T-cell (primary cell): ENCODE measurements at regions not wholly inside any gene's neighbourhood (a gene's known extent, or its start where the extent isn't known, plus 50 kb on each side); places are given as distances from the start of the nearest gene placed in this dataset.
"Not testable (repeated sequence)": the region's sequence is repeated elsewhere in the genome, so short reads cannot be mapped to it uniquely, and the experiment has no call there.

Experiments used
- ATAC-seq, 4 experiments: fragments of 200-7000 bp in 3 of 4; fragments of 150-1000 bp in 1 of 4; cut with Tn5 transposase; replicated peaks in 1 of 4; 1 replicate in 3 of 4; 2 replicates in 1 of 4; pipeline ENCODE4 v1.10.0; 2021; ENCODE audit warnings: moderate library complexity in 3 of 4, mild to moderate bottlenecking in 2 of 4, moderate number of reproducible peaks in 1 of 4
- CTCF ChIA-PET, 2 donors: fragments of 300-600 bp; sonication (Branson Sonifier 250); formaldehyde crosslinking; loops; one replicate each; lab custom pipeline; 2022; ENCODE audit warnings: antibody characterized with exemption in 2 of 2; lab: Charles Lee
- POLR2A ChIA-PET, 2 donors: fragments of 300-600 bp; sonication (Branson Sonifier 250); formaldehyde crosslinking; loops; one replicate each; lab custom pipeline; 2022; ENCODE audit warnings: antibody characterized with exemption in 2 of 2; lab: Charles Lee
- DNase-seq, 35 experiments: peaks; one replicate each; pipeline versions ENCODE4 v3.0.0 to v3.0.0-alpha.2; 2013 to 2023
- H3K27ac ChIP-seq: one replicate; pipeline ENCODE4 v1.5.1; 2013; ENCODE audit warnings: low read length
- H3K27me3 ChIP-seq, 2 experiments: replicated peaks in 1 of 2; 1 replicate in 1 of 2; 2 replicates in 1 of 2; pipeline versions ENCODE4 v1.6.1 to v1.7.0; 2013; ENCODE audit warnings: low read length in 1 of 2, mixed read lengths in 1 of 2; ENCODE audit not compliant: control insufficient read depth in 2 of 2, insufficient read depth in 2 of 2; ENCODE audit errors: extremely low read depth in 1 of 2
- H3K36me3 ChIP-seq, 2 donors: 1 replicate in 1 of 2; 2 replicates in 1 of 2; pipeline versions ENCODE4 v1.6.1 to v1.7.0; 2013; ENCODE audit warnings: low read length in 1 of 2; ENCODE audit not compliant: control insufficient read depth in 2 of 2, insufficient read depth in 1 of 2; ENCODE audit errors: extremely low read depth in 1 of 2
- H3K4me1 ChIP-seq, 2 experiments: 1 replicate in 1 of 2; 2 replicates in 1 of 2; pipeline versions ENCODE4 v1.6.1 to v1.7.0; 2013; ENCODE audit warnings: low read length in 2 of 2, mixed read lengths in 1 of 2; ENCODE audit not compliant: insufficient read depth in 2 of 2, control insufficient read depth in 1 of 2; ENCODE audit errors: extremely low read depth in 1 of 2
- H3K4me3 ChIP-seq, 2 donors: 1 replicate in 1 of 2; 2 replicates in 1 of 2; pipeline versions ENCODE4 v1.5.1 to v1.7.0; 2013; ENCODE audit warnings: mild to moderate bottlenecking in 2 of 2, low read length in 1 of 2, moderate library complexity in 1 of 2; ENCODE audit not compliant: control insufficient read depth in 1 of 2; ENCODE audit errors: extremely low read depth in 1 of 2
- H3K9me3 ChIP-seq: 2 replicates; pipeline ENCODE4 v1.7.0; 2013
- H3K27ac Mint-ChIP-seq, 2 donors: one replicate each; pipeline ENCODE4 v1.8.0; 2020 to 2021; ENCODE audit warnings: mild to moderate bottlenecking in 2 of 2, mixed read lengths in 2 of 2
- H3K27me3 Mint-ChIP-seq, 2 donors: one replicate each; pipeline ENCODE4 v1.8.0; 2021 to 2022; ENCODE audit warnings: mixed read lengths in 2 of 2
- H3K36me3 Mint-ChIP-seq: one replicate; pipeline ENCODE4 v1.8.0; 2021; ENCODE audit warnings: mixed read lengths
- H3K4me1 Mint-ChIP-seq, 3 donors: one replicate each; pipeline ENCODE4 v1.8.0; 2020 to 2022; ENCODE audit warnings: mixed read lengths in 3 of 3, mild to moderate bottlenecking in 1 of 3
- H3K4me3 Mint-ChIP-seq, 3 donors: one replicate each; pipeline ENCODE4 v1.8.0; 2020 to 2022; ENCODE audit warnings: mild to moderate bottlenecking in 3 of 3, mixed read lengths in 3 of 3, moderate library complexity in 3 of 3
- H3K9me3 Mint-ChIP-seq, 3 donors: one replicate each; pipeline ENCODE4 v1.8.0; 2020 to 2022; ENCODE audit warnings: mixed read lengths in 3 of 3
- WGBS: methylation state at CpG from one replicate; pipeline ENCODE4 v1.1.5; 2013; ENCODE audit warnings: missing lambda C conversion rate; ENCODE audit not compliant: insufficient coverage; 5-methylcytosine and 5-hydroxymethylcytosine counted together

DNA sequence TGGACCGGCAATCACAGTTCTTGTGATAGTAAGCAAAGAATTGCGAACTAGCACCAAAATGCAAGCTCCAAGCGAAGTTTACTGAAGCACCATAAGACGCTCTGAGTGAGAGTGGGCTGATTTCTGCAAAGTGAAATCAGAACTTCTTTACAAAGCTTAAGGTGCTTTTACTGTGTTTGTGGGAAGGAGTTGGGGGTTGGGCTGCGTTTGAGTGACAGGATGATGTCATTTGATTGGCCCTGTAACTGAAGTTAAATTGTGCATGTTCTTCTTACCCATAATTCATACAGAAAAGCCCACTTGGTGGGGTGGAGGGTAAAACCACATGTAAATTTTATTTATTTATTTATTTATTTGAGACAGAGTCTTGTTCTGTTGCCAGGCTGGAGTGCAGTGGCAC is 970.6 kb upstream of the CDH18 start:
- Mint-ChIP-seq H3K27me3 (no peaks in the 10 kb centered on the region), H3K9me3 (peaks cover 4 to 32% (median 24%) of the 10 kb centered on the region in 3 donors), H3K36me3 (no peaks in the 10 kb centered on the region), H3K4me3 (no peak overlapping the region), H3K27ac (no peak overlapping the region), H3K4me1 (no peaks in the 10 kb centered on the region)
- H3K27ac ChIP-seq = no peak overlapping the region
- no peak overlapping the region for H3K4me3 ChIP-seq
- no peaks in the 10 kb centered on the region for H3K27me3 ChIP-seq
- no peaks in the 10 kb centered on the region for H3K4me1 ChIP-seq
- no peaks in the 10 kb centered on the region for H3K36me3 ChIP-seq
- ATAC-seq = no peak
- CTCF ChIA-PET = no interaction called here
- POLR2A ChIA-PET = no interaction called here
- peaks cover 5% of the 10 kb centered on the region for H3K9me3 ChIP-seq
- no peak for DNase-seq
- WGBS = 92% methylated on average over 3 of the region's 5 CpGs

DNA sequence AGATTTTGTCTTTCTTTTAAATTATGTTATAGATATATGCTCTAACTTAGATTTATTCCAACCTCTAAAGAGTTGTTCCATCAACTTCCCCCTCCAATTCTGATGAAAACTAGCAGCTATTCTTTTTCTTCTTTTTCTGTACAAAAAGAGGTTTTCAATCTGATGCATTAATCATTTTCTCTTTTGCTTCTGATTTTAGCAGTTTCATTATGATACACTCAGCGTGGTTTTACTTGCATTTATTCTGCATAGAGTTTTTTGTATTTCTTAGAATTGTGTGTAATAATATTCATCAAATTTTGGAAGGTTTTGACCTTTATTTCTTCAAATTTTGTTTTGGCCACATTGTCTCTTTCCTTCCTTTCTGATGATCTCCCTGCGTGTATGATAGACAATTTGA is 968.1 kb upstream of the CDH18 start:
- Histone ChIP-seq H3K27me3 (no peaks in the 10 kb centered on the region), H3K4me3 (no peak overlapping the region), H3K27ac (no peak overlapping the region), H3K9me3 (no peaks in the 10 kb centered on the region), H3K36me3 (no peaks in the 10 kb centered on the region), H3K4me1 (no peaks in the 10 kb centered on the region)
- no peak overlapping the region for H3K27ac Mint-ChIP-seq
- H3K36me3 Mint-ChIP-seq = no peaks in the 10 kb centered on the region
- ChIA-PET CTCF (no interaction called here), POLR2A (no interaction called here)
- H3K4me1 Mint-ChIP-seq = no peaks in the 10 kb centered on the region
- H3K27me3 Mint-ChIP-seq = no peaks in the 10 kb centered on the region
- H3K9me3 Mint-ChIP-seq = peaks cover 4 to 24% (median 20%) of the 10 kb centered on the region in 3 donors
- DNase-seq (no peak), ATAC-seq (no peak)
- no peak overlapping the region for H3K4me3 Mint-ChIP-seq
- no CpG with 5 or more reads among the region's 2 CpGs for WGBS

DNA sequence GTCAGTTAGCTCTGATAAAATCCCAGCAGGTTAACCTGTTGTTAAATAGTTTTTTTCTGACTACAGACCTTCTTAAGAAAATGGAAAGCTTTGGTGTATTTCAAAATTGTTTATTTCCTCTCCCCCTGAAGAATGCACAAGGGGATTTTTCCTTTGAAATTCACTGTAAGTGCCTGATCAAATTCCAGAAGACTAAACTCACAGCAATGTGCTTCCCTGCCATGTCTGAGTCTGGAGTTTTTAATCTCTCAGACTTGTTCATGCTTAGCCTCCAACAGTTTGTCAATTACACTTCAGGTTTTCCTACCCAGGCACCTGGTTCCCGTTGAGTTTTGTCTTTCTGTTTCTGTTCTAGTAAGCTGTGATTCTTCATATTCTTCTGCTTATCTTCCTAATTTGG is 961.6 kb upstream of the CDH18 start:
- H3K27me3 ChIP-seq = no peaks in the 10 kb centered on the region
- ATAC-seq = no peak
- CTCF ChIA-PET = no interaction called here
- no peaks in the 10 kb centered on the region for H3K9me3 ChIP-seq
- H3K27ac ChIP-seq = no peak overlapping the region
- no peaks in the 10 kb centered on the region for H3K4me1 ChIP-seq
- no peak overlapping the region for H3K4me3 ChIP-seq
- no peaks in the 10 kb centered on the region for H3K36me3 ChIP-seq
- POLR2A ChIA-PET = no interaction called here
- H3K27ac Mint-ChIP-seq = no peak overlapping the region
- peaks cover 8 to 32% (median 15%) of the 10 kb centered on the region in 3 donors for H3K9me3 Mint-ChIP-seq
- no CpG with 5 or more reads among the region's 1 CpG for WGBS
- no peak for DNase-seq
- H3K27me3 Mint-ChIP-seq = no peaks in the 10 kb centered on the region
- no peaks in the 10 kb centered on the region for H3K36me3 Mint-ChIP-seq
- no peaks in the 10 kb centered on the region for H3K4me1 Mint-ChIP-seq
- no peak overlapping the region for H3K4me3 Mint-ChIP-seq

DNA sequence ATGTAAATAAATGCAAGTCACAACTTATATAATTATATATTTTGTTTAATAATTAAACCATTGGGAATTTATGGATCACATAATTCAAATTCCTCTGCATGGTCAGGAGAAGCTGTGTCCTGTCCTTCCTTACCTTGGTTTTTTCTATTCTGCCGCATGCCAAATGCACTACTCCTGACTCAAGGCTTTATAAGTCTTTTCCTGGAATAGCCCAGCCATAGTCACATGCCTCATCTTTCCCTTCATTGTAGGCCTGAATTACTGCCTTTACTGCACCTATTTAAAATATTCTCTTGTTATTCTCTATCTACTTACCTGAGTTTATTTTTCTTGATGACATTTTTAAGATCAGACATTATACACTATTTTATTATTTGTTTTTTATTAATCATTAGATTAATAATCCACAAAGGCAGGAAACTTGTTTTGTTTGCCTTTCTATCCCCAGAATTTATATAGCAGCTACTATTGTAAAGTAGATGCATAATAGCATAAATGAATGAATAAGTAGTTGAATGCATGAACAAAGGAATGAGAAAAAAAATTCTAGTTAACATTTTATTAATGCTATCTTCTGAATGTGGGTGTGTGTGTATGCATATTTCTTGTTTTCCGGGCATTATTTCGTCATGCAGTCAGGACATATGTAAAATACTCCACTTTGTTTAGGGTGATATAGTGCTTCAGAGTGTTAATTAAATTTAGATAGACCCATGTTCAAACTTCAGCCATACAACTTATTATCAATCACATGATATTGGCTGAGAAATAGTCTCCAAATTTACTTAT is 955.4 kb upstream of the CDH18 start:
- H3K4me3 Mint-ChIP-seq, H3K27ac ChIP-seq, ATAC-seq, DNase-seq, H3K4me3 ChIP-seq, POLR2A ChIA-PET, H3K27ac Mint-ChIP-seq, H3K27me3 ChIP-seq, H3K36me3 ChIP-seq, H3K27me3 Mint-ChIP-seq, CTCF ChIA-PET, H3K36me3 Mint-ChIP-seq, H3K4me1 Mint-ChIP-seq, H3K9me3 ChIP-seq, H3K4me1 ChIP-seq: not testable (repeated sequence)
- H3K9me3 Mint-ChIP-seq = peaks cover 7 to 18% (median 8%) of the 10 kb centered on the region in 3 donors
- WGBS = no CpG with 5 or more reads among the region's 3 CpGs

DNA sequence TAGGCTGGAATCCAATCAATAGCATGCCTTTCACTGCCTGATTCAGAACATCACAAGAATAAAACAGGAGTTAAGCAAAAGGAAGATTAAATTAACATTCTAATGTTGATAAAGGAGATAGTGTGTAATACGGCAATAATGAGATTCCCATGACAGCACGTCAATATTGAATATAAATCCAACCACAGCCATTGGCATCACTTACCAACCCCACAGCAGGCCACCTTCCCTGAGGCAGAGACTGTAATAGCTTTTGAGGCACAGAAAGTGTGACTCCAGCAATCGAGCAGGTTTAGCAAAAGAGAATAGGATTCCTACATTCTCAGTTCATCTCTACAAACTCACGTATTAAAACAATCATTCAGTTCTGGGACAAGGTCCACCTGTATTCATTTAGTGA is 954.6 kb upstream of the CDH18 start:
- H3K27ac Mint-ChIP-seq, H3K4me1 Mint-ChIP-seq, H3K4me3 Mint-ChIP-seq, H3K4me1 ChIP-seq, H3K36me3 Mint-ChIP-seq, H3K27me3 Mint-ChIP-seq, H3K4me3 ChIP-seq, ATAC-seq, H3K9me3 ChIP-seq, DNase-seq, H3K27ac ChIP-seq, POLR2A ChIA-PET, CTCF ChIA-PET, H3K36me3 ChIP-seq, H3K27me3 ChIP-seq: not testable (repeated sequence)
- WGBS = no CpG with 5 or more reads among the region's 4 CpGs
- H3K9me3 Mint-ChIP-seq = peaks cover 7 to 15% (median 12%) of the 10 kb centered on the region in 3 donors

DNA sequence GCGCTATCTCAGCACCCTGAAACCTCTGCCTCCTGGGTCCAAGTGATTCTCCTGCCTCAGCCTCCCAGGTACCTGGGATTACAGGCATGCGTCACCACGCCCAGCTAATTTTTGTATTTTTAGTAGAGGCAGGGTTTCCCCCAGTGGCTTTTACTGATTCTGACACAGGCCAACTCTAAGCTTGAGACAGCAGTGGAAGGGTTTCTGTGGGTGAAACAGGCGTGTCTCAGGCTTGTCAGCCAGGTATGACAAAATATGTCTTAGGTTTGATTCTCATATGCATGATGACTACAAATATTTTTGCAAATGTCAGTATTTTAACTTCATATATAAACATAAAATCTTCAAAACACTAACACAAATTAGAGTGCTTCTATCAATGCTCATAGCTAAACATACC is 952.8 kb upstream of the CDH18 start:
- H3K36me3 Mint-ChIP-seq, H3K27me3 Mint-ChIP-seq, H3K27me3 ChIP-seq, H3K9me3 ChIP-seq, DNase-seq, H3K27ac Mint-ChIP-seq, H3K4me1 ChIP-seq, H3K4me3 Mint-ChIP-seq, CTCF ChIA-PET, H3K36me3 ChIP-seq, ATAC-seq, POLR2A ChIA-PET, H3K4me1 Mint-ChIP-seq, H3K27ac ChIP-seq, H3K4me3 ChIP-seq: not testable (repeated sequence)
- no CpG with 5 or more reads among the region's 4 CpGs for WGBS
- peaks cover 7 to 14% (median 8%) of the 10 kb centered on the region in 3 donors for H3K9me3 Mint-ChIP-seq

DNA sequence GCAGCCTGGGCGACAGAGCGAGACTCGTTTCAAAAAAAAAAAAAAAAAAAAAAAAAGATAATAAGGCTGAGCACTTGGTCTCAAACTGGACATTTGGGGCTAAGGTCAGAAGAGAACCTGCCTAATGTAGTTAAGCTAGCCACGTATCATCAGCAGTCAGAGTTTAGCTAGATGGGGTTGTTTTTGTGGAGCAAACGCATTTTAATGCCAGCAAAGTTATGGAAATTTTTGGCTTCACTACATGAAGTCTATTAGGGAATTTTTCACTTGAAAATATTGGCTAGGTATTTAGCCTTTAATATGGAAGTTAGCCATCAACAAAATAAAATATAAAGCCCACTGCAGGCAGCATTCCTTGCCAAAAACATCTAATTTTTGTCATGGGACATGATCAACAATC is 902.9 kb upstream of the CDH18 start:
- DNase-seq, H3K4me3 ChIP-seq, H3K36me3 Mint-ChIP-seq, H3K4me1 ChIP-seq, H3K27me3 ChIP-seq, POLR2A ChIA-PET, H3K36me3 ChIP-seq, H3K27me3 Mint-ChIP-seq, H3K27ac Mint-ChIP-seq, H3K27ac ChIP-seq, ATAC-seq, H3K4me1 Mint-ChIP-seq, H3K9me3 ChIP-seq, CTCF ChIA-PET, H3K4me3 Mint-ChIP-seq: not testable (repeated sequence)
- no CpG with 5 or more reads among the region's 5 CpGs for WGBS
- H3K9me3 Mint-ChIP-seq = peaks cover 8 to 28% (median 13%) of the 10 kb centered on the region in 3 donors
